DMS153 (cell line): ENCODE measurements at regions not wholly inside any gene's neighbourhood (a gene's known extent, or its start where the extent isn't known, plus 50 kb on each side); places are given as distances from the start of the nearest gene placed in this dataset.

Experiments
- DNase-seq: peaks from one replicate; lab custom pipeline; 2025; lab: John Stamatoyannopoulos, UW

DNA sequence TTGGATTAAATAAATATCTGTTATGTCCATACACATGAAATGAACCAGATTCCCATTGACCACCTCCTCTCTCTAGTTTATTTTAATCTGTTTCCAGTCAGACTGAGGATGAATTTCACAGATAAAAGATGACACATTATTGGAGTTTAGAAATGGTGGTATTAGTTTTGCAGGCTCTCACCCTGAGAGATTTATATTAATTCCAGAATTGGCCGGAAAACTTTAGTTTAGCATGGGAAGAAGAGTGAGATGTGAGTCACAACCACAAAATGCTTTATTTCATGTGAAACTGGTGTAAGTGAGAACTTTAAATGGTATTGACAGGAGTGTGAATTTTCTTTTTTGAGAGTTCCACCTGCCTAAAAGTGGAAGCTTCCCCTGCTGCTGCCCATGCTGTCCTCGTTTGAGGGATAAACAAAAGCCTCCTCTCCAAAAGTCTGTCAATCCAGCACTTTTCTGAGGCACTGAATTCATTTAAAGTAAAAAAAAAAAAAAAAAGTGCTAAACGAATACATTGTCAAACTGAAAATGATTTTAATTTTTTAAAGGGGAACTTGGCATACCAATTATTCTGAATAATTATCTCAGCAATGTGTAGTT, 65.1 kb upstream of the EPHA3 start:
- DNase-seq, result no peak

- no peak for DNase-seq
Measured at GRCh38 chr3:89043406-89043932, 64.0 kb upstream of the EPHA3 start.

- no peak for DNase-seq
Measured at GRCh38 chr3:89046661-89047060, 60.8 kb upstream of the EPHA3 start.

DNA sequence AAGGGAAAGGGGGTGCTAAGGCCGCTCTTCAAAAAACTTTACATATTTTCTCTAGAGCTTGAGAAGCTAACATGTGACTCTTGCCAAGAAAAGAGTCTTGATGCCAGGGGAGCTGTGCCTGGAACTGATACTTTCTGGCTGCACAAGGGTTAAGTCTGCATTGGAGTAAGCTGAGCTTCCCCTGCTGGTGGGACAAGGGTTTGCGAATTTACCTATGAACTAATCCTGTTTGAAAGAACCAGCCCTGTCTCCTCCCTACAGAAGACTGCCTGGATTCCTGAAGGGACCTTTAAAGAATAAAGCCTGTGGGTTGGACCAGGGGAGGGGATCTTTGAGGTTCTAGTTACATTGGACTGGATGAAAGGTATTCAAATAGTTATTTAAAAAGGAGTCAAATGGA, 58.3 kb upstream of the EPHA3 start:
- no peak for DNase-seq

DNA sequence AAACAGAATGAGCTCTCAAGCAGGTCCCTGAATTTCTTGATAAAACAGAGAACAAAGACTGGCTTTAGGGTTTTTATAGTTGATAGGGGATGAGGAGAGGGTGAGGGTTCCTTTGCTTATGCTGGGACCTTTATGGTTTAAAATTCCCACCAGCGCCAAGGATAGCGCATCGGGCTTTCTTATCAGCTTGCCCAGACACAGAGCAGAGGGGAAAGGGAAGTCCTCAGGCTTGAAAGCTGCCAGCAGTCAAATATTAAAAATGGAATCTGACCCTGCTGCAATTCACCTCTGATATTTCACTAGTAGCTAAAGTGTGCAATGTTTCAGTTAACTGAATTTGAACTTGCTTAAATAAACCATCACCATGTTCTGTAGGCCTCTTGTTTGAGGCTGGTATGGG, 55.0 kb upstream of the EPHA3 start:
- no peak for DNase-seq

- DNase-seq, result no peak
Measured at GRCh38 chr3:89057398-89057797, 50.0 kb upstream of the EPHA3 start.
